EH (cell line): ENCODE measurements at regions not wholly inside any gene's neighbourhood (a gene's known extent, or its start where the extent isn't known, plus 50 kb on each side); places are given as distances from the start of the nearest gene placed in this dataset.

Source experiments
- DNase-seq: peaks from one replicate; pipeline ENCODE4 v3.0.0-alpha.2; 2015; ENCODE audit warnings: low read depth

DNA sequence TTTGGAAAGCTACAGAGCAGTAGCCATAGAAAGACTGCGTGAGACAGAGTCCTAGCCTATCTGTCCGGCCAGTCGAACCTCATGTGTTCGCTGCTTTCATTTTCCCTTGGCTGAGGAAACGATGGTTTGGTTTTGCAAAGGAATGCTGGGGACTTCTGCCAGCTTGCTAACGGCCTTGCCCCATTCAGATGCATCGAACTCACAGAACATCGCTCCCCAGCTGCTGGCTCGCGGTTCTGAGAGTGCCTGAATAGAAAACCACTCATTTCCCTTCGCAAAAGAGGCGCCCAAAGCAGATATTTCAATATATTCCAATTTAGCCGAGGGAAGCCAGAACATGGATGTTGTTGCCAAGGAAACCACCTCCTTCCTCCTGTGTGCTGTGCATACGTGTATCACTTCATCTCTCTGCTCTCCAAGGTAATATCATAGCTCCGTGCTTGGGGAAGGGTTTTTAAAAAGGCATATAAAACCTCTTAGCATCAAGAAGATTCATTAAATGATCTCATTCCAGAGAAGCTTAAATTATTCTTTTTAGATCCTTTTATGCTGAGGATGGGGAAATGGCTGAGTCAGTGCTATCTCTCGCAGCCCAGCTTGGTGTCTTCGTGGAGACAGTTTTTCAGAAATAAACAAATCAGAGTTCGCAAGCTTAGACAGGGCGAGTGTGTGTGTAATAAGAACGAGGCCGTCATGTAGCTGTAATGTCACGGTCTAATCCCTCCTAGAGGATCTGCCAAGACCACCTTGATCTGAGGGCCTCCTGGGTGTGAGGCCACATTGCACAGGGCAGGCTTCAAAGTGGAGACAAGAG is 215.2 kb downstream of the RPS24 start:
- DNase-seq: peak; percentile 86

DNA sequence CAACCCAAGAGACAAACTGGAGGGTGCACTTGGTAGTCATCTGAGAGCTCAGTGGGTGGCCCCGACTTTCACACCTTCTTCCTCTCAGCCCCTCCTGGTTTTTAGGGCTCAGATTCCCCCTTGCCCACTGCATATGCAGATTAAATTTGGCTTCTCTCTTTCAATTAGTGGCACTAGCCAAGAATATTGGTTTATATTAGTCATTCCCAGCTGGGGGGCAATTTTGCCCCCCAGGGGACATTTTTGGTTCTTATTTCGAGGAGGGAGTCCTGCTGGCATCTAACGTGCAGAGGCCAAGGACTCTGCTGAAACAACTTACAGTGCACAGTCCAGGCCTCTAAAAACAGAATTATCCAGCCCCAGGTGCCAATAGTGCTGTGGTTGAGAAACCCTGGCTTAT is 216.0 kb downstream of the RPS24 start:
- DNase-seq: no peak

DNA sequence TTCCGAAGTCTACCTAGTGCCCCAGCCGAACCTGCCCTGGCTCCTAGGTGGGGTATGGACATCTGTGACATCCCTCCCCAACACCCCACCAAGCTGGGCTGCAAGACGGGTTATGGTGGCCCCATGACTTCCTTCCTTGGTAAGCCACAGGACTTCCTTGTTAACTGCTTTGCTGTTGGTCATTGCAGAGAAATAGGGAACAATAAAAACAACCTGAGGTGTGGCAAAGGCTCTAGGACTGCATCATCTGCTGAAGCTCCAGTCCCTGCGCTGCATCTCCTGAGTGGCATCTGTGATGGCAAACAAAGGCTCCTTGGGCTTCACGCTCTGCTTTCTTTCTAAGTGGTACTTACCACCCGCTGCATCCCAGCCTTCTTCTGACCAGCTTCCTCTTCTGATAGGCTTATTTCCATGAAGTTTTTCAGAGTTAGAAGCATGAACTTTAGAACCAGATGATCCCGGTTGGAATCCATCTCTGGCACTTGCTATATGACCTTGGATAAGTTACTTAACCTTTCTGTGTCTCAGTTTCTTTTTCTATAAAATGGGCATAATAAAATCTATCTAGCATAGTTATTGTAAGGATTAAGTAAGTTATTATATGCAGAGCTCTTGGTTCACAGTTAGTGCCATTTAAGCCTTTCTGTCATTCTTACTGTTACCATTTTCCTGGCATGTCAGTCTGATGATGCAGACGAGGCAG is 216.8 kb downstream of the RPS24 start:
- no peak for DNase-seq

DNA sequence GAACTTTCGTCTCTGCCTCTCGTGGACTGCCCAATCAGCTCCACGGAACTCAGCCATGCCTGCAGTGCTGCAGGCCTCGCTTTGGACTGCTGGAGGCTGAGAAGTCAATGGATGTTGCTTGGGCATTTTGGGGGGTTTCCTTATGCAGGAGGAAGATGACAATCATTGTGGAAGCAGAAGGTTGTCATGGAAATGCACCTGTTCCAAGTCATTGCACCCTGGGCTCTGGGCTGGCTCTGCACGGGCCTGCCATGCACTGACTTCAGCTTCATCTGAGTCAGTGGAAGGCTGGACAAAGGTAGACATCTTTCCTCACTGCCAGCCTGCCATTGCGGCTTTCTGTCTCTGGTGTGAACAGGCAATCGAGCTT is 217.3 kb downstream of the RPS24 start:
- no peak for DNase-seq

DNA sequence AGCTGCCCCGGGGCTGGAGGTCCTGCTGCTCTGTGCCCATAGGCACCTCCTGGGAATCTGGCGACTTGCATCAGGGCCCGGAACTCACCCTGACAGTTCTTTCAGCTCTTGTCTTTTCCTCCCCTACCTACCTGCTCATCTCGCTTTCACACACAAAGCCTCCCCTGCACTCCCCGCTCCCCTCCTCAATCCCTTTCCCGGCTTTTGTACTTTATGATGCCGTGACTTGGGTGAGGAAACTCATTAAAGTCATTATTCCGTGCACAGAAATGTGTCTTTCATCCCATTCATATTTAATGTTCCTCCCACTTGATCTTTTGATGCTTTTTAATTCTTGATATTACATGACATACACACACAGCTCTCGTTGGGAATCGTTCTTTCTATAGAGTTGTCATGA is 218.6 kb downstream of the RPS24 start:
- DNase-seq: no peak

DNA sequence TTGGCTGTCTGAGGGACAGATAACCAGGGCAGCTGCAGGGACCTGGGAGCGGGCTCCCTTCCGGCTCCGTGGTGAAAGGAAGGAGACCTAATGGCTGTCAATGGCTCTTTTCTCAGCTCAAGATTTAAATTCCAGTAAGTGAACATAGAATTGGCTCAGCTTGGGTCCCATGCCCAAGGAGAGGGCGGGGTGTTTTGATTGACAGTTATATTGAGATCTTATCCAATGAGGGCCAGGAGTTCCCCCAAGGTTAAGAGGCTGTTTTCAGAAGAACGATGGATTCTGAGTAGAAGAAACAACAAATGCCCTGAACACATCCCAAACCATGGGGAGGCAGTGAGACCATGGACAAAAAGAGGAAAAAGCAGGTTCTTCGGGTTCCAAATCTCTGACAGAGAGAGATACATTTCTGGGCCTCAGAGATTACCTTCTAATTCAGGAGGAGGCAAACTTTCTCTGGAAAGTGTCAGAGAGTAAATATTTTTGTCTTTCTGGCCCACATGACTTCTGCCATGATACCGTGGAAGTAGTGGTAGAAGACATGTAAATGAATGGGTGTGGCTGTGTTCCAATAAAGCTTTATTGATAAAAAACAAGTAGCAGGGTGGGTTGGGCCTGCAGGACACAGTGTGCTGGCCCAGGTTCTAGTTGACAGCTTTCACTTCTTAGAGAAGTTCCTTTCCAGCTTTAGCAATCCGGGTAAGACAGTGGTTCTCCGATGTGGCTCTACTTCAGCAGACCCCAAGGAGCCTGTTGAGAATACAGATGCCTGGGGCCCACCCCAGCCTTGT is 219.6 kb downstream of the RPS24 start:
- DNase-seq: no peak

DNA sequence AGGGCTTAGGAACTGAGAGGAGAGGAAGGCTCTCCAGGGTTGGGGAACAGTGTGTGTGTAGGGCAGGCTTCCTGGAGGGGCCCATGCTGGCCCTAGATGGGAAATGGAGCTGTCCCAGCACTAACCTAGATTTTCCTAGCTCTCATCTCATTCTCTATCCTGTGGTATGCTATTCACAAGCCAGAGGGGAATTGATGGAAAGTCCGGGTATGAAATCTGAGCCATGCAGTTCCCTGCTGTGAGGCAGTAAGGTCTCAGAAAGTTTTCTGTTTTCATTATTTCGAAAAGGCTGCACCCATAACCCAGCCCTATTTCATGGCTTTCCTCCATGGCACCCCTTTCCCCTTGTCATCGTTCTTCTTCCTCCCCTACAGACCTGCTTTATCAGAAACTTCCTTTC is 220.3 kb downstream of the RPS24 start:
- peak; percentile 42 for DNase-seq

DNA sequence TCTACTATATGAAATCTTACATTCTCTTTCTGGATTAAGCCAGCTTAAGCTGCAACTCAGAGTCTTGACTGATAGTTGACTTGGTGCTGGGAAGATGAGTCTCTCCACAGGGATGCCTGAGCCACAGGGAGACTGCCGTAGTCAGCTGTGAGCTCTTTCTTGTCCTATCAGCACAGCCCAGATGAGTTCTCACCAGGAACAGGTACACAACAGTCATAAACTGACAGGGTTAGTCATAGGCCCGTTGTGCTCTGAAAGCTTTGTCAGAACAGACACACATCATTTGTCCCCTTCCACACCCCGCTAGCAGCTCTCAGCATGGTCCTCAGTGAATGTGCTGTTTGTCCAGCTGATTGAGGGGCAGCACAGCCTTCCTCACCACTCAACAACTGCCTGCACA is 221.6 kb downstream of the RPS24 start:
- peak; percentile 28 for DNase-seq

DNA sequence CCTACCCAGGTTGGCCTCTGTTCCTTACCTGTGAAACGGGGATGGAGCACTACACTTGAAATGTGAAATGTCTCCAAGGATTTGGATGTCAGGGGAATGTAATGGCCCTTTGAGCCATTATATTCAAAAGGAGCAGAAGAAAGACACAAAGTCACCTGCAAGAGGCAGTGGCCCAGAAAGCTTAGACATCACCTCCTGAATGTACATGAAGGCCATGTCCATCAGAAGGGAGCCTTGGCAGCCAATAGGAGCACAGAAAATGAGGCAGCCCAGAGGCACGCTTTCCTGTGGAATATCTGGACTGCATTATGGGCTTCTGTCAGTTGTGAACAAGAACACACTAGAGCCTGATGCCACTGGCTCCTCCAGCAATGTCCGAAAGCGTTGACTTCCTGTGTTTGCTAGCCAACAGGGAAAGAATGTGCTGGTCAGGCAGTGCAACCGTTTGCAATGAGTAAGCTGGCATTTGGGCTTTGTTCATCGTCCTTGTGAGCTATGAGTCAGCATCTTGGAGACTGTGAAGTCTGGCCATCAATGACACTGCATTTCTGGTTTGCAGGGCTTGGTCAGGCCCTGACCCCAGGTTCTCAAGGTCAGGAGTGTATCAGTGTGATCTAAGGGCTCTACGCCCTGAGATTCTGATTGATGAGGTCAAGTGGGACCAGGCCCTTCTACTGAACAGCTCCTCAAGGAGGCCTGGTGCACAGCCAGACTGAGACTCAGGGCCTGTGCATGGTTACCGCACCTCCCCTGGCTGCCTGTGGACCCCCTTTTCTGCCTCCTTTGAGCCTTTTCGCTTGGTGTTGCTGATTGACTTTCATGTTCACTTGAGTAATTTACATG is 222.4 kb downstream of the RPS24 start:
- DNase-seq: peak; percentile 99

DNA sequence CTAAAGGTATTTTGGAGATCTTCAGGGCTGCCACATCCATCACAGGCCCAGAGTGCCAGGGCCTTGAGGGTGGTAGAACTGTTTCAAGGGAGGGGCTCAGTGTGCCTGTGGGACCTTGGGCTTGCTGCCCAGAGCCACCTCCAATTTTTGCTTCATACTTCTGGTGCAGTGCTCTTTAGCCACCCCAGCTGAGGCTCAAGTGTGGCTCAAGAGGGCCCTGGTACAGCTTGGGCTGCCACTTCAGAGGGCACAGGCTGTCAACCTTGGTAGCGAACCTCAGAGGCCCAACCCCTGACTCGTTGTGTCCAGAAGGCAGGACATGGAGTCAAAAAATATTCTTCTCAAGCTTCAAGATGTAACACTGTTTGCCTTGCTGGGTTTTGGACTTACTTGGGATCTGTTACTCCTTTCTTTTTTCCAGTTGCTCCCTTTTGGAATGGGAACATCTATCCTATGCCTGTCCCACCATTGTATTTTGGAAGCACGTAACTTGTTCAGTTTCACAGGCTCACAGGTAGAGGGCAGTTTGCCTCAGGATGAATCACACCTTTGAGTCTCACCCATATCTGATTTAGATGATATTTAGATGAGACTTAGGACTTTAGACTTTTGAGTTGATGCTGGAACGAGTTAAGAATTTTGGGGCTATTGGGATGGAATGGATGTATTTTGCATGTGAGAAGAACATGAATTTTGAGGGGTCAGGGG is 224.8 kb downstream of the RPS24 start:
- DNase-seq: no peak

DNA sequence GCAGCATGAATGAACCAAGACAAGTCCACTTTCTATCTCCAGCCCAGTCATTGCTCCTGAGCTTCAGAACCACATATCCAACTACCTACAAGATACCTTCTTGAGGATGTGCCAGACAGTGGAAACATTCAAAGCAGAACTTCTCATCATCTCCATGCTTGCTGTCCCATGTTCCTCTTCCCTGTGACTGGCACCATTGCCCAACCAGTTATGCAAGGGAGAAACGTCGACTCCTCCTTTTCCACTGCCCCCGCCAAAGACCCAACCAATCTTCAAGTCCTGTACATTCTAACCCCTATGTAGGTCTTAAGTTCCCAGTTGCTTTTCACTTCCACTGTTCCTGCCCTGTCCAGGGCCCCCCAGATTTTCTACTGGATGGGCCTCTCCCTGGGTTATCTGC is 225.7 kb downstream of the RPS24 start:
- no peak for DNase-seq

DNA sequence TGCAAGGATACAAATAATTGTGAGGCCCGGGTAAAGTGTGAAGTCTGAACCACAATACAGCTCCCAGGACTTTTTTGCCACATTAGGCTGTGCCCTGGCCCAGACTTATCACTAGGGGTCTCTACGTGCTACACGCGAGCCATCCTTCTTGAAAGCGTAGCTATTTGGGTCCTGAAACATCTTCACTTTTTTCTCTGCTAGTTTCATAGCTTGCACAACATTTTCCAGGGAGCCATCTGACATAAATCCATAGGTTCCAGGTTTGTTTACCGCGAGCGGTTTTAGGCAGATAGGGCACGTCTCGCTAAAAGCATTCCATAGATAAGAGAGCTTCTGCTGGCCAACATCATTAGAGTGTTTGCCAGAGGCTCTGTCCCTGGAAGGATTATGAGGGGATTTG is 226.5 kb downstream of the RPS24 start:
- no peak for DNase-seq

DNA sequence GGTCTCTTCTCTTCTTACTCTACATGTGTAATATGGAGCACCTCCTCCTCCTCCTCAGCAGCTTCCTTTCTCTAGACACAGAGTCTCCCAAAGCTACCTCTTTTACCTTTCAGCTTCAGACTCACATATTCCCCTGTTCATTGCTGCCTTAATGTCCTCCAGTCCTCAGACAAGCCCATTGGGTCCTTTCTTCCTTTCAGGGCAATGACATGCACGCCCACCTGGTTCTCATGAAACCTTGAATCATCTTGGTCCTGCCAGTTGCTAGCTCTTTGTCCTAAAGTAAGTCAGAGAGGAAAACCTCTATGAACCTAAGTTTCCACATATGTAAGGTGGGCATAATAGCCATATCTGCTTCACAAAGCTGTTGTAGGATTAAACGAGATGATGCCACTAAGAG is 227.0 kb downstream of the RPS24 start:
- DNase-seq: no peak

DNA sequence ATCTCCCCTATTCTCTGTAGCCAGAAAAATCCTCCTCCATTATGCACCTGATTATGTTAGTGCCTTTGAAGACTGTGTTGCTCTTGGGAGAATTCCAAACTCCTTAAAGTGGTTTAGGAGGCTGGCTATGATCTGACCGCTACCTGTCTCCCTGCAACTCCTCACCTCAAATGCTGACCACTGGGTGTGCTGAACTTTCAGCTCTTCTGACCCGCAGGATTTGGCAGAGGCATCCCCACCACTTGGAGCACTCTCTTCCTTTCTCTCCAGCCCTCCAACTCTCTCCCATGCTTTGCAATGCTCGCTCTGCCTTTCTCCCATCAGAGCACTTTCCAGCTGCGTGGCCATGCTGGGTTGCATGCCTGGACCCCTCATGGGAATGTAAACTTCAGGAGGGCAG is 227.6 kb downstream of the RPS24 start:
- DNase-seq: no peak

DNA sequence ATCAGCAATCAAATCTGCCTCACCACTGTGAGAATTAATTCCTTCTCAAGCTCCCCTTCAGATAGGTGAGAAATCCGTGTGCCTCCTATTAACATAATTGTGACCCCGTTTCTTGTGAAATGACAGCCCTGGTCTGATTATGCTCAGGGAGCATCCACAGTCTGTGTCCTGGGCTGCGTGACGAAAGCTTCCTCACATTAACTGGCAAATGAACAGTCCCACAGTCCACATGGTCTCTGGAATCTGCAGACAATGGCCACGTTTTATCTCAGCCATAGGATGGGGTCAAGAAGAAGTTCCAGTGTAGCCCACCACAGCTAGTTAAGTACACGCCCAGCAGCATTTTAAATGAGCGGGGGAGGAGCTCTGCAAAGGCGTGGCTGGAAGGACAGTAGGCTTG is 229.2 kb downstream of the RPS24 start:
- no peak for DNase-seq

DNA sequence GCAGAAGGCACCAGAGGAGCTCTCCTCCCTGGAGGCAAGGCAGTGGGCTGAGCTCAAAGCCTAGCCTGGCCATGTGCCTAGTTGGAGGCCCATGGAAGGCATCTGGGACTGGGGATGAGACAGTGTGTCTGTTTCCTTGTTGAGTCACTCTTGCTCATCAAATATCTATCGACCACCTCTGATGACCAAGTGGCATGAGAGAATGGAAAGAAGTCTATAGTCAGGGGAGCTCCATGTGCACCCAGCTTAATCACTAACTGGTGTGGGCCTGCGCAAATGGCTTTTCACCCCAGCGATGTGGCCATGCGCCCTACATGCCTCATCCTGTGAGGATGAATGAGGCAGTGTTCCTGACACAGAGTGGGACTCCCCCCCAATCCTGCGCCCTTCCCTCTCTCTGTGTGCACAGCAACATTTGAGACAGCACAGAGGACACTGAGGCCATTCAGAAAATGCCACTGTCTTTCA is 229.9 kb downstream of the RPS24 start:
- peak; percentile 94 for DNase-seq

DNA sequence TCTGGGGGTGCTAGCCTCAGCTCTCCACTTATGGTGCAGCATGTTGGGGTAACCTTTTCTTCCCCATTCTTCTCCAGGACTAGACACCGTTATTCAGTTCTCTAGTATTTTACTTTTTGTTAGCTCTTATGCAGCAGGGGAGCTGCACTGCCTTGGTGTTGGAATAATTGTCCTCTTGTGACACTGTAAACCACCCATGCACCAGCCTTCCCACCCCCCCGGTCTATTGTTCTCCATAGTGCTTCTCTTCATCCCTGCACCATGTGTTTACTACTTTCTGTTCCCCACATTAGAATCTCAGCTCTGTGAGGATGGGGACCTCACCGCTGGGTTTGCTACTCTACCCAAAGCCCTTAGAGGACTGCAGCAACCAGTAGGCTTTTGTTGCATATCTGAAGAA is 230.7 kb downstream of the RPS24 start:
- DNase-seq: no peak

DNA sequence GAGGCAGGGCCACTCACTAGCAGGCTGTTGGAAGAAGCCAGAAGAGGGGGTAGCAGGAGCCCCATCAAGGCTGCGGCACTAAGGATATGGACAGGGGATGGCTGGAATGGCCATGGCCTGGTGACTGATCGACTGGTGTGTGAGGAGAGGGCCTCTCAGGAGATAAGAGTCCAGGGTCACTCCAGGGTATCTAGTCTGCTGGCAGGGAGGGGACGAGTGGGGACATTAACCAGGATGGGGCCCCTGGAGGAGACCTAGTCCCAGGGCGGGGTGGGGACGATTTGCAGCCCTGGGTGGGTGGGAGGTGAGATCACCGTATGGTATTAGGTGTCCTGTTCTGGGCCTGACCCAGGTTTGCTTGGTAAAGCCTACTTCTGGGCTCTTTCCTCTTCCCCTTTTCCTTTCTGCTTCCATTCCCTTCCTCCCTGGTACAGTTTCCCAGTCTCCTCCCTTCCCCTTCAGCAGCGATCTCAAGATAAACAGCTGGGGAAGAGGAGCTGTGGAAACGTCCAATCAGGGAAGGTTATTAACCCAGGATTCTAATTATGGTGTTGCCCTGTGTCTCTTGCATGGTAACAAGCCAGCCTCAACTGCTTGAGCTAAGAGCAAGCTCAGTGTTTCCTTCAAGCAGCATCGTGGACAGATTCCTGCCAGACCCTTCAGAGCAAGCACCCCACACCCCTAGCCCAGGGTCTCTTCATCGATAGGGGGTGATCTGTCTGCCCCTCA is 233.2 kb downstream of the RPS24 start:
- DNase-seq: peak; percentile 74

DNA sequence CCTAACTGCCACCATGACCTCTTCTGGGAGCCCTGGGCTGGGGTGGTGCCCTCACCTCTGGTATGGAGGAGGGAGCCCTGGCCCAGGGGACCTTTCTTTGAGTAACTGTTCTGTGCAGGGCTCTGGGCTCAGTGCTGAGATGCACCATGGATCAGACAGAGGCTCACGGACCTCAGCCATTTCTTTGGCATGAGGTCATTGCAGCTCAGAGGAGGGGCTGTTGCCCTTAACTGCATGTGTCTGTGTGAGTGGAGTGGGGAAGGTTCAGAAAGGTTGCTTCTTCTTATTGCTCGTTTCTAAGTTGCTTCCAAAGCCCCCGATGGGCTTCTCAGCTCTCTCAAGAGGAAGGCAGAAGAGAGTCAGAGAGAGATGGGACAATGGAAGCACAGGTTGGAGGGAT is 233.9 kb downstream of the RPS24 start:
- peak; percentile 78 for DNase-seq

DNA sequence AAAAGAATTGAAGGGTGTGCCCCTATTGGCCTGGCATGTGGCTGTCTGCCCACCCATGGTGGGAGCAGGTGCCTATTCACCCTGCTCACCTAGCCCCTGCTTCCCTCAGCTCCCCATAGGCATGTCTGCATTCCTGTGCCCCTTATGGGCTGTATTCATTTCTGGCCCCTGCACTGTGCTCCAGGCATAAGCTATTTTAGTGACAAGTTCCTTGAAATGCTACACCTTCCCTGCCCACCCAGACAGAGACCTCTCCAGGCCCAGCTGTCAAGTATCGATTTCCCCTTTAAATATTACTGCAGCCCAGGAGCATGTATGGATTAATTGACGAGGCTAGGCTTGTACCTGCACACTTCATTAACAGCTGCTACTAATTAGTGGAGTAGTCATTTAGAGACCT is 235.4 kb downstream of the RPS24 start:
- DNase-seq: no peak

DNA sequence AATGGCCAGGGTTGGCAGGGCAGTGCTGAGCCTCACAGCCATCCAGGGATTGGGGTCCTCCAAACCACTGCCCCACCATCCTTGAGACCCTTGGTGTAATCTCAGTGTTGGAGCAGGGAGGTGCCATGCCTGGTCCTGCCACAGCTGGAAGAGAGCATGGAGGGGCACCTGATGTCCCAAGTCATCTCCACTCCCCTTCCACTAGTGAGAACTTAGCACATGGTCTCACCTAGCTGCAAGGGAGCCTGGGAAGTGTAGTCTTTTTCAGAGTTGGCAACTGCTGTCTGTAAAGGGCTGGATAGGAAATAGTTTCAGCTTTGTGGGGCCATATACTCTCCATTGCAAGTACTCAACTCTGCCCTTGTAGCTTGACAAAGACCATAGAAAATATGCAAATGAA is 238.7 kb downstream of the RPS24 start:
- DNase-seq: no peak
